GM21360 (cell line): ENCODE measurements at regions not wholly inside any gene's neighbourhood (a gene's known extent, or its start where the extent isn't known, plus 50 kb on each side); places are given as distances from the start of the nearest gene placed in this dataset.

ENCODE experiments used
- ATAC-seq: cut with Tn5 transposase; IDR thresholded peaks from one replicate; pipeline ENCODE4 v1.9.1; 2021; ENCODE audit warnings: mild to moderate bottlenecking, moderate library complexity; ENCODE audit not compliant: unreplicated experiment

DNA sequence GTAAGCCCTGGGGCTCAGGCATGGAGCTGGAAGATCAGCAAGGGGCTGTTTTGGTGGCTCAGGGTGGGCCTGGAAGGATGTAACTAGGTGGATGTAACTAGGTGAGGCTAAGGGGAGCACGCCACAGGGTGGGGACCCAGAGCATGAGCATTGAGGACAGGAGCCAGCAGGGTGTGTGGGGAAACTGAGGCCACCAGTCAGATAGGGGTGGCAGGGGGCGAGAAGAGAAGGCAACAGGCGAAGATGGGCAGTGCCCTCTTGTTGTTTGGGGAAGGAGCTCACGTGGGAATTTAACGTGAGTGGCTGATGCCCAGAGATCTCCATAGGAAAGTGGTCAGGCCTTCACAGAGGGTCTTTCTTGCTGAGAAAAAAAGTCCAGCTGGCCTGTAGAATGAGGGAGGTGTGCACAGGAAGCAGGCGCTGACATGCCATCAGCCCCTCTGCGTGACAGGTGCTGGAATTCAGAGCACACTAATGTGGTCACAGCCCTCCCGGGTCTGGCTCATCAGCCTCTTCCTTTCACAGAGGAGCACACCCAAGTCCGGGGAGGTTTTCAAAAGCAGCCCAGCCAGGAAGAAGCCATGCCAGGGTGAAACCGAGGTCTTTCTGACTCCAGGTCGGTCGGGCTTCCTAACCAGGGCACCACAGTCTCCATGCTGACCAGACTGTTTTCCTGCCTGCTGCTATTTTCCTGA lies 54.6 kb upstream of the PAX6 start:
- ATAC-seq: no peak

DNA sequence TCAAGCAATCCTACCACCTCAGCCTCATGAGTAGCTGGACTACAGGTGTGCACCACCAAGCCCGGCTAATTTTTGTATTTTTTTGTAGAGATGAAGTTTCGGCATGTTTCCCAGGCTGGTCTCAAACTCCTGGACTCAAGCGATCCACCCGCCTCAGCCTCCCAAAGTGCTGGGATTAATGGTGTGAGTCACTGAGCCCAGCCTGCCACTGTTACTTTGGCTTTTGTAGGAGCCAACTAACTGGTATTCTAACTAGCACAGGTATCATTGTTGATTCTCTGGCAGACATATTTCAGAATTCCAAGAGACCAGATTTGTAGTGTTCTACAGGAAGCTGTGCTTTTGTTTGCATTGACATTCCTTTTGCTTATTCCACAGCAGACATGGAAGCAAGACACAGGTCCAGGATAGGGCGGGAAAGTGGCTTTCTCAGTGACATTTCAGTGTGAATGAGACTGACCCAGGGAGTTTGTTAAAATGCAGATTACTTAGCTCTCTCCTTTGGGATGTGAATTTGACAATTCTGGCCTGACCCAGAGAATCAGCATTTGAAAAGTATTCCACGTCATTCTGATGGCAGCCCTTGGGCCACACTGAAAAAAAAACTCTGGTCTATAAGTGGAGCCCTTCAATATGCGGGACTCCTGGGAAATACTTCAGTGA lies 52.2 kb upstream of the PAX6 start:
- no peak for ATAC-seq

DNA sequence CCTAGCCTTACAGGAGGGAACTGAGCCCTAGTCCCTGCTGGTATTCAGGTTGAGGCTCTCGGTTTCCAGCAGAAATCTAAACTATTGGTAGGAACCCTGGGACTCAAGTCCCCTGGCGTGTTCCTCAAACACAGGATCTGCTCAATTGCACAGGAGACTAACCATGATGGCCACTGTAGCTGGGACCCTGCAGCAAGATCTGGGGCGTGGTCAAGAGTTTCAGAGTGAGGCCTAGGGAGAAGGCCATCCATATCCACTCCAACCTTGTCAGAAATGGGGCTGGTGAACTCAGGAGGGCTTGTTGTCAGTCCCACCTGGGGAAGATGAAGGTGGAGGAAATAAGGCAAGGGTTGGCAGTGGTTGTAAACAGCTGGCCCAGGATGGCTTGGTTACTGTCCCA lies 49.9 kb upstream of the PAX6 start:
- no peak for ATAC-seq
